22Rv1 (cell line): ENCODE measurements at regions not wholly inside any gene's neighbourhood (a gene's known extent, or its start where the extent isn't known, plus 50 kb on each side); places are given as distances from the start of the nearest gene placed in this dataset.

Experiments
- H3K27ac ChIP-seq: fragments of 450-650 bp; 2 replicates; pipeline ENCODE4 v1.5.1; 2017
- ZFX ChIP-seq: fragments of 450-650 bp; IDR thresholded peaks from 2 replicates; pipeline ENCODE4 v1.6.1; 2017; ENCODE audit warnings: antibody characterized with exemption, borderline replicate concordance
- TF ChIP-seq, protein P1 (sequence below): fragments of 450-650 bp; IDR thresholded peaks from 2 replicates; pipeline ENCODE4 v1.5.1; 2017; ENCODE audit warnings: mild to moderate bottlenecking

DNA sequence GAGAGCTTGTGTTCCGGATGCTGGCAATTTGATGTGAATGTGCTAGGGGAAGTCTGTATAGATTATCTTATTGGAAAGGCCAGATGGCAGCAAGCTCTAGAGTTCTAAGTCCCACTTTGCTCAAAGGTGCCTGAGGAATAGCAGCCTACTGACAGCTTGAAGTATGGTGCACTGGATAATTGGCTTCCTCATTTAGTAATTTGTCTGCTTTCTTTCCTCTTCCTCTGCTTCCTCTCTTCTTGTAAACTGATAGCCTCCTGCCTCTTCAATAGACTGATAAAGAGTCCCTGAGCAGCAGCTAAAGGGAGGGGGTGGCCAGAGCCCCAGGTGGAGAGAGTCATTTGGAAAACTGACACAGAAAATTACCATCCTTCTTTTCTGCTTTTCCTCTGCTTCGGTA, 177.3 kb downstream of the FGF1 start:
- TF ChIP-seq ZFX = no peak
- TF ChIP-seq, protein P1, sequence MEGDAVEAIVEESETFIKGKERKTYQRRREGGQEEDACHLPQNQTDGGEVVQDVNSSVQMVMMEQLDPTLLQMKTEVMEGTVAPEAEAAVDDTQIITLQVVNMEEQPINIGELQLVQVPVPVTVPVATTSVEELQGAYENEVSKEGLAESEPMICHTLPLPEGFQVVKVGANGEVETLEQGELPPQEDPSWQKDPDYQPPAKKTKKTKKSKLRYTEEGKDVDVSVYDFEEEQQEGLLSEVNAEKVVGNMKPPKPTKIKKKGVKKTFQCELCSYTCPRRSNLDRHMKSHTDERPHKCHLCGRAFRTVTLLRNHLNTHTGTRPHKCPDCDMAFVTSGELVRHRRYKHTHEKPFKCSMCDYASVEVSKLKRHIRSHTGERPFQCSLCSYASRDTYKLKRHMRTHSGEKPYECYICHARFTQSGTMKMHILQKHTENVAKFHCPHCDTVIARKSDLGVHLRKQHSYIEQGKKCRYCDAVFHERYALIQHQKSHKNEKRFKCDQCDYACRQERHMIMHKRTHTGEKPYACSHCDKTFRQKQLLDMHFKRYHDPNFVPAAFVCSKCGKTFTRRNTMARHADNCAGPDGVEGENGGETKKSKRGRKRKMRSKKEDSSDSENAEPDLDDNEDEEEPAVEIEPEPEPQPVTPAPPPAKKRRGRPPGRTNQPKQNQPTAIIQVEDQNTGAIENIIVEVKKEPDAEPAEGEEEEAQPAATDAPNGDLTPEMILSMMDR = no peak
- H3K27ac ChIP-seq = no peak overlapping the region

DNA sequence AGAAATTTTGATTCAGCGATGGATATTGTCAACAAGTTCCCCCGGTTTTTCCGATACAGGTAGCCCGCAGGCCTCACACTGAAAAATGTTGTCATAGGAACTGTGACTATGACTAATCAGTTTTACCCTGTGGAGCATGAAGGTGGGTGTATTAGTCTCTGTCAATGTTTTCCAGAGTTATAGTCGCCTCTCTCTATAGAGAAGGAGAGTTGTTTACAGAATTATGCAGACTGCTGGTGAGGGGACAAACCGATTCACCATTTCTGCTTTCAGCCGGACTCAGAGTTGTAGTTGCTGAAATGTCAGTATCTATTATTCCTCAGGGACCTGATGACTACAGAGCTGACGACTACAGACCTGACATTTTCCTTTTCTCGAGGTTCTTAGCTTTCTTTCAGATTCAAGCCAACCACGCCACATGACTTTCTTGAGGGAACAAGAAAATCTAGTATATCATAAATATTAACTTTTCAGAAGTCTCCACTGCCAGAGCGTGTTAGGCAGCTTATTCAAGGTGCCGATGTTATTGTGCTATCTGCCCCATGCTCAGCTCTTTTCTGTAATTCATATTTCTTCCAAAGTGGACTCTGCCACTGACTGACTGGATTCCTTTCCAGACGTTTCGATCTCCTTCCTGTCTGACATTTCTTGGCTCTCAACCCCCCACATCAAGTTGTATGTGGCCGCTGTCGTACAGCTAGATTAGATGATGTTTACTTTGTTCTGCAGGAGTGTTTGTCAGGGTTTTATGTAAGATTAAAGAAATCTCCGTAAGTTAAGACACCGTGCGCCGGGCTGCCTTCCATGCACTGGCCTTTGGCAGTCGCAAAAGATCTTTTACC, 178.1 kb downstream of the FGF1 start:
- no peak overlapping the region for H3K27ac ChIP-seq
- TF ChIP-seq ZFX = no peak
- TF ChIP-seq, protein P1 = no peak

DNA sequence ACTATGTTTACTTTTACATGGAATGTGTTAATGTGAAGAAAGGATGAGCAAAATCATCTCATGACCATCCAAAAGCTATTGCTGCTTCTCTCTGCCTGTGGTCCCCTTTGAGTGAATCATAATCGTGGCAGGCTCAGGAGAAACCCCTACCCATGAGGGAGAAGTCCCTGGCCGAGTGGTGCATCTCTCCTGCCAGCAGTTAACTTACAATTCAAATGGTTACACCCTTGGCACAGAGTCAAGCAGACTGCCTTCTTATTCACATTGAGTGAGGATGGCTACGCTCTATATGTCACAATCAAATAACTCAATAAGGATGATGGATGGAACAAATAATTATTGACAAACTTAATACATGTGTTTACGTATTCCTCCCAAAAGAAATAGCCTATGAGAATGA, 179.1 kb downstream of the FGF1 start:
- no peak overlapping the region for H3K27ac ChIP-seq
- TF ChIP-seq ZFX = no peak
- TF ChIP-seq, protein P1 = no peak

DNA sequence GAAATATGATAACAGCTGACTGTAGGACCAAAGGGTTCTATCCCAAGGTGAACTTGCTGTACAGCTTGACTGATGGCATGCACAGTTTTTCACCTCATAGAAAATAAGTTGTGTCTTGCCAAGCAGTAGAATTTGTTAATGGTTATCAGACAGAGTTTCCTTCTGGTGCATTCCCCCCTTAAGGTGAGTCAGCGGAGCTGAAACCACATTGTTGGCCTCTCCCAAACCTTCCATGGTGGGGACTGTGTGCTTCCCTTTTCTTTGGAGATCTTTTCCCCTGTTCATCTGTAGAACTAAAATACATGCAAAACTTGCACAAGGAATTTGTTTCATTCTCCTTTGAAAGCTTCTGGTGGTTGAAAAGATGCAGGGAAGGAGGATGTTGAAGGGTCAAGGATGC, 179.8 kb downstream of the FGF1 start:
- no peak overlapping the region for H3K27ac ChIP-seq
- no peak for TF ChIP-seq ZFX
- TF ChIP-seq, protein P1 = no peak

DNA sequence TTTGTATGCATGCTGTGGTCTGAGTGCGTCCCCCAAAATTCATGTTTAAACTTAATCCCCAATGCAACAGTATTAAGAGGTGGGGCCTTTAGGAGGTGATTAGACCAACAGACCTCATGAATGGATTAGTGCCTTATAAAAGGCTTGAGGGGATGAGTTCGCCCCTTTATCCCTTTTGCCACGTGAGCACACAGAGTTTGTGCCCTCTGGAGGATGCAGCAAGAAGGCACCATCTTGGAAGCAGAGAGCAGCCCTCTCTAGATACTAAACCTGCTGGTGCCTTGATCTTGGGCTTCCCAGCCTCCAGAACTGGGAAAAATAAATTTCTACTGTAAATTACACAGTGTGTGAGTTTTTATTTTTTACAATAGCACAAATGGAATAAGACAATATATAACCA, 177.1 kb upstream of the SPRY4 start:
- TF ChIP-seq ZFX = no peak
- TF ChIP-seq, protein P1 = no peak

DNA sequence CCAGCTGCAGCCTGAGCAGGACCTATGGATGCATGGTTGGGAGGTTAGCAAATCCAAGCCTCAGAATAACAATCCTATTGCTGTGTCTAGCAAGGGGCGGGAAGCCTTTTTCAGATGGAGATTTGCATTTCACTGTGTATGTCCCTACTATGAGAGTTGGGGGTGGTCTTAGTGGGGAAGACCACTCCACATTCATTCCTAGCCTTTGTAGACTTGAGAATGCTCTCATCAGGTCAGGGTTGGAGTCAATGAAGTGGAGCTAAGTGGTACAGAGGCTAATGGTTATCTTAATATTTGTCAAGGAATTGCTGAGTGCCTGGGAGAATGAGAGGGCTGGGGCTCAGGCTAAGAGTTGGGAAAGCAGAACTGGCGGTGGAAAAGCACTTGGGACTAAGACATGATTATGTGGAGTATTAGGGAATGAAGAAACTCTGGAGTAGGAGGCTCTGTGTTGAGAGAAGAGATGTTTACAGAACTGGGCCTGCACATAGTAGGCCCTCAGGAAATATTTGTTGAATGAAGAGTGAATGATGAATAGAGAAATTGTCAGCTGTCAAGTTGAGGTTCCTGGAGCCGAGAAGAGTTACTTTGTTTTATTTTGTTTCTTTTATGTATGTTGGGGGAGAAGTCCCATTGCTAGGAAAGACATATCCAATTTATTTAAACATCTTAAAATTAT, 175.5 kb upstream of the SPRY4 start:
- TF ChIP-seq, protein P1 = no peak
- TF ChIP-seq ZFX = no peak
- no peak overlapping the region for H3K27ac ChIP-seq

More for the DNA sequence above, 177.1 kb upstream of the SPRY4 start:
- H3K27ac ChIP-seq = no peak overlapping the region

DNA sequence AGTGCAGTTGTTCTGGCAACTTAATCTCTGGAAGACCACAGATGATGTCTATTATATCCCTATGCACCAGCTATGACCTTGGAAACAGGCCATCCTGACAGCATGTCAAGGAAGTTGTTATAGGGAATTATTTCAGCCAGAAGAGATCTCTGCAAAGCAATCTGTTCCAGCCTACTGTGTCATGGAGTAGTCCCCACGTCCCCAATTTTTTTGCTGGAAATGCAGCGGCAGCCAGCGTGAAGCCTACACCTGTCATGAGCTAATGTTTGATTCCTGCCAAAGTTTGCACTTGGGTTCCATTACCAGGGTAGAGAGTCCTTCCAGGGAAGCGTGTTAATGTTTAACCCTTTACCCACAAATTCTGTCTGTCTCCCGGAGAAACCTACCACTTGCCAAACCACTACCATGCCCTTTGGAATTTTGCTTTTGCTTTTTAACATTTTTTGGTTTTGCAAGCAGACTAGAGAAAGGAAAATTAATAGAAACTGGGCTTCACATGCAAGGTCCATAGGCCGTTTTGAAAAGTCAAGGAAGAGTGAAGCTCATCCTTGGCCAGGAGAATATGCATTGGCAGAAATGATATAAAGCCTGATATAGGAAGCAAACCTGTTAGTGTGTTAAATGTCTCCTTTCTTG, 174.9 kb upstream of the SPRY4 start:
- no peak overlapping the region for H3K27ac ChIP-seq
- TF ChIP-seq, protein P1 = no peak
- TF ChIP-seq ZFX = no peak
